Transverse colon (tissue), 4 donors: ENCODE measurements at regions not wholly inside any gene's neighbourhood (a gene's known extent, or its start where the extent isn't known, plus 50 kb on each side); places are given as distances from the start of the nearest gene placed in this dataset.
"Not testable (repeated sequence)": the region's sequence is repeated elsewhere in the genome, so short reads cannot be mapped to it uniquely, and the experiment has no call there.

Source experiments
- DNase-seq: peaks from one replicate; pipeline ENCODE4 v3.0.0-alpha.2; 2019
- H3K27ac ChIP-seq, 4 donors: fragments of 200-600 bp; sonication (generic); 2 replicates each; pipeline ENCODE4 v1.5.1; 2016 to 2018; ENCODE audit warnings: inconsistent platforms in 4 of 4
- H3K27me3 ChIP-seq: fragments of 200-600 bp; sonication (generic); 2 replicates; pipeline ENCODE4 v1.5.1; 2017; ENCODE audit warnings: inconsistent platforms
- H3K36me3 ChIP-seq, 4 donors: fragments of 200-600 bp; sonication (generic); 2 replicates each; pipeline ENCODE4 v1.5.1; 2017 to 2019; ENCODE audit warnings: inconsistent platforms in 4 of 4
- H3K4me1 ChIP-seq, 4 donors: fragments of 200-600 bp; sonication (generic); 2 replicates each; pipeline ENCODE4 v1.5.1; 2017 to 2020; ENCODE audit warnings: inconsistent platforms in 4 of 4
- H3K4me3 ChIP-seq, 4 donors: fragments of 200-600 bp; sonication (generic); 1 replicate in 1 of 4; 2 replicates in 3 of 4; pipeline versions ENCODE4 v1.5.1 to v1.6.1; 2017 to 2019; ENCODE audit warnings: inconsistent platforms in 4 of 4
- H3K9me3 ChIP-seq, 2 donors: fragments of 200-600 bp; sonication (generic); 2 replicates each; pipeline ENCODE4 v1.5.1; 2017 to 2019; ENCODE audit warnings: inconsistent platforms in 2 of 2
- EP300 ChIP-seq: sonication (generic); formaldehyde crosslinking; IDR thresholded peaks from one replicate; pipeline ENCODE4 v1.6.1; 2017; ENCODE audit warnings: antibody characterized with exemption, low read depth
- POLR2A ChIP-seq: fragments of 450-650 bp; IDR thresholded peaks from one replicate; pipeline ENCODE4 v1.6.1; 2016; ENCODE audit warnings: antibody characterized with exemption, mild to moderate bottlenecking, moderate library complexity
- POLR2AphosphoS5 ChIP-seq, 3 donors: sonication (generic); formaldehyde crosslinking; IDR thresholded peaks; one replicate each; pipeline ENCODE4 v1.6.1; 2016; ENCODE audit warnings: antibody characterized with exemption in 3 of 3
- WGBS, 2 donors: methylation state at CpG; one replicate each; pipeline ENCODE4 v1.1.5; 2018; ENCODE audit warnings: low coverage in 1 of 2; 5-methylcytosine and 5-hydroxymethylcytosine counted together
- in situ Hi-C, 4 donors: fragments of 200-750 bp; cut with MboI; loops; one replicate each; pipeline versions ENCODE4 v1.15.0 to v1.15.1; 2017; ENCODE audit warnings: low sequenced_read_pairs in 3 of 4, low pct_ligation_motif_present in 1 of 4, low pct_unique_long_range_greater_than_20kb in 1 of 4
- intact Hi-C: fragments of 100-400 bp; cut with DNase I; formaldehyde crosslinking; loops from one replicate; pipeline ENCODE4 v1.15.1; 2023; ENCODE audit warnings: low total_unique reads
- TF ChIP-seq, protein P1 (sequence below), 5 experiments: fragments of 200-600 bp in 3 of 5; fragments of 450-650 bp in 2 of 5; sonication (generic) in 3 of 5; IDR thresholded peaks; 1 replicate in 2 of 5; 2 replicates in 3 of 5; pipeline ENCODE4 v1.5.1; 2016 to 2017; ENCODE audit warnings: antibody characterized with exemption in 5 of 5, inconsistent platforms in 3 of 5, mild to moderate bottlenecking in 2 of 5, moderate library complexity in 1 of 5

GRCh38 chr1:188166654-188167053, 1337.9 kb downstream of the PLA2G4A start:
- no peak for DNase-seq
- Histone ChIP-seq H3K27me3 (no peaks in the 10 kb centered on the region), H3K9me3 (peaks cover 0 to 3% of the 10 kb centered on the region in 2 donors), H3K36me3 (no peaks in the 10 kb centered on the region), H3K4me3 (no peak overlapping the region), H3K4me1 (no peaks in the 10 kb centered on the region), H3K27ac (no peak overlapping the region)
- in situ Hi-C loops, result no loop called here
- TF ChIP-seq, protein P1, sequence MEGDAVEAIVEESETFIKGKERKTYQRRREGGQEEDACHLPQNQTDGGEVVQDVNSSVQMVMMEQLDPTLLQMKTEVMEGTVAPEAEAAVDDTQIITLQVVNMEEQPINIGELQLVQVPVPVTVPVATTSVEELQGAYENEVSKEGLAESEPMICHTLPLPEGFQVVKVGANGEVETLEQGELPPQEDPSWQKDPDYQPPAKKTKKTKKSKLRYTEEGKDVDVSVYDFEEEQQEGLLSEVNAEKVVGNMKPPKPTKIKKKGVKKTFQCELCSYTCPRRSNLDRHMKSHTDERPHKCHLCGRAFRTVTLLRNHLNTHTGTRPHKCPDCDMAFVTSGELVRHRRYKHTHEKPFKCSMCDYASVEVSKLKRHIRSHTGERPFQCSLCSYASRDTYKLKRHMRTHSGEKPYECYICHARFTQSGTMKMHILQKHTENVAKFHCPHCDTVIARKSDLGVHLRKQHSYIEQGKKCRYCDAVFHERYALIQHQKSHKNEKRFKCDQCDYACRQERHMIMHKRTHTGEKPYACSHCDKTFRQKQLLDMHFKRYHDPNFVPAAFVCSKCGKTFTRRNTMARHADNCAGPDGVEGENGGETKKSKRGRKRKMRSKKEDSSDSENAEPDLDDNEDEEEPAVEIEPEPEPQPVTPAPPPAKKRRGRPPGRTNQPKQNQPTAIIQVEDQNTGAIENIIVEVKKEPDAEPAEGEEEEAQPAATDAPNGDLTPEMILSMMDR (IDR thresholded peaks at IDR 0.05), result no peak
- TF ChIP-seq POLR2A, result no peak
- no peak for TF ChIP-seq EP300
- TF ChIP-seq POLR2AphosphoS5 (IDR thresholded peaks at IDR 0.05), result no peak
- WGBS, 2 donors, result 50 to 65% methylated on average over 1 of the region's 1 CpG
- intact Hi-C loops, result no loop called here

DNA sequence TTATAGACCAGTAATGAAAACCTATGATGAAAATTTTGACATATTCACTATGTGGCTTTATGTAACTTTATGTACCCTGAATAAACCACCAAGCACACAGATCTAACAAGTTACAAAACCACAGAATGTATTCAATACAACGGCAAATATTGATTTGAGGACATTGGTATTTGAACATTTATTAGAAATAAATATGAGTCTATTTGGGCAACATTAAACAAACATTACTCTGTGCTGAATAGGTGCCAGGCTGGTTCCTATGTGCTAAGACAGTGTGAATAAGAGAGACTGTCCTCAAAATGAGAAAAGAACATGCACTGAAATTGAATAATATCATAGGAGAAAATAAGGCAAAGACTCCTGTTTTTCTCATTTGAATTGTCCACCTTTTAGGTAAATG, 1341.2 kb downstream of the PLA2G4A start:
- in situ Hi-C loops, result no loop called here
- intact Hi-C loops, result no loop called here
- H3K27me3 ChIP-seq, result no peaks in the 10 kb centered on the region
- no peak overlapping the region for H3K27ac ChIP-seq
- DNase-seq, result no peak
- TF ChIP-seq, protein P1 (IDR thresholded peaks at IDR 0.05), result no peak
- TF ChIP-seq POLR2AphosphoS5 (IDR thresholded peaks at IDR 0.05) (no peak), POLR2A (no peak), EP300 (no peak)
- H3K4me3 ChIP-seq, result no peak overlapping the region
- WGBS, 2 donors, result 71 to 85% methylated on average over 1 of the region's 1 CpG
- no peaks in the 10 kb centered on the region for H3K36me3 ChIP-seq
- H3K4me1 ChIP-seq, result no peaks in the 10 kb centered on the region
- peaks cover 0 to 3% of the 10 kb centered on the region in 2 donors for H3K9me3 ChIP-seq

GRCh38 chr1:188170411-188170810, 1341.7 kb downstream of the PLA2G4A start:
- H3K4me3 ChIP-seq, result no peak overlapping the region
- no peak overlapping the region for H3K27ac ChIP-seq
- in situ Hi-C loops, result no loop called here
- H3K36me3 ChIP-seq, result no peaks in the 10 kb centered on the region
- no peaks in the 10 kb centered on the region for H3K27me3 ChIP-seq
- 46 to 67% methylated on average over 1 of the region's 1 CpG for WGBS, 2 donors
- TF ChIP-seq POLR2A (no peak), EP300 (no peak), POLR2AphosphoS5 (IDR thresholded peaks at IDR 0.05) (no peak)
- TF ChIP-seq, protein P1 (IDR thresholded peaks at IDR 0.05), result no peak
- peaks cover 0 to 3% of the 10 kb centered on the region in 2 donors for H3K9me3 ChIP-seq
- no peaks in the 10 kb centered on the region for H3K4me1 ChIP-seq
- no peak for DNase-seq
- intact Hi-C loops, result no loop called here

- in situ Hi-C loops (no loop called here), intact Hi-C loops (no loop called here)
- no peaks in the 10 kb centered on the region for H3K27me3 ChIP-seq
- 53 to 75% methylated on average over 1 of the region's 1 CpG for WGBS, 2 donors
- no peak overlapping the region for H3K4me3 ChIP-seq
- H3K9me3 ChIP-seq, result peaks cover 0 to 3% of the 10 kb centered on the region in 2 donors
- H3K27ac ChIP-seq, result no peak overlapping the region
- H3K4me1 ChIP-seq, result no peaks in the 10 kb centered on the region
- TF ChIP-seq EP300, result no peak
- H3K36me3 ChIP-seq, result no peaks in the 10 kb centered on the region
- no peak for DNase-seq
These were observed 1342.2 kb downstream of the PLA2G4A start for GRCh38 chr1:188170935-188171334.

DNA sequence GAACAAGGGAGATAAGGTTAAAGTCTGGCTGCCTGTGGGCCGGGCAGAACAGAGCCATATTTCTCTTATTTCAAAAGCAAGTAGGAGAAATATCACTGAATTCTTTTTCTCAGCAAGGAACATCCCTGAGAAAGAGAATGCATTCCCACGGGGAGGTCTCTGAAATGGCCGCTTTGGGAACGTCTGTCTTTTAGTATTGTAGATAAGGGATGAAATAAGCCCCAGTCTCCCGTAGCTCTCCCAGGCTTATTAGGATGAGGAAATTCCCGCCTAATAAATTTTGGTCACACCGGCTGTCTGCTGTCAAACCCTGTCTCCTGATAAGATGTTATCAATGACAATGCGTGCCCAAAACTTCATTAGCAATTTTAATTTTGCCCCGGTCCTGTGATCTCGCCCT, 1353.3 kb downstream of the PLA2G4A start:
- H3K27me3 ChIP-seq, H3K4me3 ChIP-seq, H3K27ac ChIP-seq, H3K9me3 ChIP-seq, DNase-seq, H3K36me3 ChIP-seq, intact Hi-C loops, in situ Hi-C loops, H3K4me1 ChIP-seq: not testable (repeated sequence)
- WGBS, 2 donors, result 80 to 90% methylated on average over 9 to 10 of the region's 10 CpGs
